ENCODE measurements at regions not wholly inside any gene's neighbourhood (a gene's known extent, or its start where the extent isn't known, plus 50 kb on each side); places are given as distances from the start of the nearest gene placed in this dataset.

DNA sequence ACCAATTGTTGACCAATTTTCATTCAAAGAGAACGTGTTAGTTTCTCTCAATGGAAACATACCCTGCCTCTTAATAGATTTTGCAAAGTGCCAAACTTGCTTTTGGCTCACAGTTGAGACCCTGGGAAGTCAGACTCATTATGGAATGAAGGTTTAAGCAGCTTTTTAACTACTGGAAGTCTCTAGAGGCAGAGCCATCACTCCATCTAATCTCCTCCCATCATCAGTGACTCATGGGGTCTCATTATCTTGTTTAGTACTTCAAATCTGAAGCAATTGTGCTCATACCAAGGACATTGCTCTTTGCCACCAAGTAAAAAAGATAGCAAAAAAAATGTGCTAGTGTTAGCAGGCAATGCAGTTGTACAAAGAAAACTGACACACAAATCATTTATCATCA, 537.1 kb upstream of the LRRC4C start:
- TF ChIP-seq, protein P1, sequence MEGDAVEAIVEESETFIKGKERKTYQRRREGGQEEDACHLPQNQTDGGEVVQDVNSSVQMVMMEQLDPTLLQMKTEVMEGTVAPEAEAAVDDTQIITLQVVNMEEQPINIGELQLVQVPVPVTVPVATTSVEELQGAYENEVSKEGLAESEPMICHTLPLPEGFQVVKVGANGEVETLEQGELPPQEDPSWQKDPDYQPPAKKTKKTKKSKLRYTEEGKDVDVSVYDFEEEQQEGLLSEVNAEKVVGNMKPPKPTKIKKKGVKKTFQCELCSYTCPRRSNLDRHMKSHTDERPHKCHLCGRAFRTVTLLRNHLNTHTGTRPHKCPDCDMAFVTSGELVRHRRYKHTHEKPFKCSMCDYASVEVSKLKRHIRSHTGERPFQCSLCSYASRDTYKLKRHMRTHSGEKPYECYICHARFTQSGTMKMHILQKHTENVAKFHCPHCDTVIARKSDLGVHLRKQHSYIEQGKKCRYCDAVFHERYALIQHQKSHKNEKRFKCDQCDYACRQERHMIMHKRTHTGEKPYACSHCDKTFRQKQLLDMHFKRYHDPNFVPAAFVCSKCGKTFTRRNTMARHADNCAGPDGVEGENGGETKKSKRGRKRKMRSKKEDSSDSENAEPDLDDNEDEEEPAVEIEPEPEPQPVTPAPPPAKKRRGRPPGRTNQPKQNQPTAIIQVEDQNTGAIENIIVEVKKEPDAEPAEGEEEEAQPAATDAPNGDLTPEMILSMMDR (IDR thresholded peaks at IDR 0.05): no peak
- DNase-seq (ENCODE audit: low spot score): no peak
- no peak for ATAC-seq (ENCODE audit: low FRiP score)

DNA sequence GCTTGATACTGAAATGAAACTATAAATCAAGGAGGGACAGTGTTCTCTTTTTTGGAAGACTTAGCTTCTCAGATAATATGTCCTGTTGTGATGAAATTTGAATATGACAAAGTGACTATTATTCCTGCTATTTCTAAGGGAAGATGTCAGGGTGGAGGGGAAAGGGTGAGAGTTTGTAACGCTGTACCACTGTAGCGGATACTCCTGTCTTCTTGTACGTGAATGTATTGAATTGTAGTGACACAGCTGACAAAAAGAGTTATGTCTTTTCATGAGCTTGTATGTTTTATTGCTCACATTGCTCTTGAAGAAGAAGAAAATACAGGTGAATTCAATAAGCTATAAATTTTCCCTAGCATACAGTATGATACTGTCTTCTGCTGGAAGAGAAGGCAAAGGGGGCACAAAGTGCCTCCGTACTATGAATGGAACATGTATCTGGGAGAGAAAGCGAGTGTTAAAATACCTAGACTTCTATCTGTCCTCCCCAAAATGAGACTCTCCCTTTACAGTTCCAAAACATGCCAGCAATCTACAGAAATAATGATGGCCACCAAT, 538.5 kb upstream of the LRRC4C start:
- TF ChIP-seq, protein P1 (IDR thresholded peaks at IDR 0.05): no peak
- no peak for DNase-seq (ENCODE audit: low spot score)
- ATAC-seq (ENCODE audit: low FRiP score): no peak

DNA sequence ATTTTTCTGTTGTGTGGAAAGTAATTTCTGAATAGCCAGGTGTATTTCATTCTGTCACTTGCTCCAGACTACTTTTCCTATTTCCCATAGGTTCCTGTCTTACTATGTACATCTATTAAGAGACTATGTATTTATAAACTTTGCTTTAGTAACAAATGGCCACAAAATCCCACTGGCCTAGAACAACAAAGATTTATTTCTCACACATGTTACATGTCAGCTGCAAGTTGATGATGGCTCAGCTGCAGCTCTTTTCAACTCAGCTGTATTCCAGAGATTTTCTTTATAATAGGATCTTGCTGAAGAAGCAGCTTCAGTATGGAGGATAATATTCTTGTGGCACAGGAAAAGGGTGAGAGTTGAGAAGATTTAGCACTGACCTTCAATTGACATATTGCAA, 539.6 kb upstream of the LRRC4C start:
- DNase-seq (ENCODE audit: low spot score) (no peak), ATAC-seq (ENCODE audit: low FRiP score) (no peak)
- TF ChIP-seq, protein P1 (IDR thresholded peaks at IDR 0.05): no peak

DNA sequence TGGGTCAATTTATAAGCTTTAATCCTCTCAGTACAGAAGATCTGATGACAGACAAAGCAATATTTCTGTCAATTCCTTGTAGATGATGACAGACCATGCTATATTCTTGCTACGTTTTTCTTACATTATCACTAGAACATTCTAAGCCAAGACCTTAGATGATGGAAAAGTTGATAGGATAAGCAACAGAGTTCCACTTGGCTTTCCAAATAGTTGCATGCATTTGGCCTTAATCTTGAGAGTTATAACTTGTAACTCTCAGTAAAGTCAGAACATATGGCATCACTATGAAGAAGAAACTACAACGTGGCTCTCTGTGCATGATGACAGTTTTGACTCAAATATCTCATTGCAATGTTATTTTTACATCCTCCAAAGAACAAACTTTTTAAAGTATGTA, 544.3 kb upstream of the LRRC4C start:
- TF ChIP-seq, protein P1 (IDR thresholded peaks at IDR 0.05): no peak
- ATAC-seq (ENCODE audit: low FRiP score): no peak

DNA sequence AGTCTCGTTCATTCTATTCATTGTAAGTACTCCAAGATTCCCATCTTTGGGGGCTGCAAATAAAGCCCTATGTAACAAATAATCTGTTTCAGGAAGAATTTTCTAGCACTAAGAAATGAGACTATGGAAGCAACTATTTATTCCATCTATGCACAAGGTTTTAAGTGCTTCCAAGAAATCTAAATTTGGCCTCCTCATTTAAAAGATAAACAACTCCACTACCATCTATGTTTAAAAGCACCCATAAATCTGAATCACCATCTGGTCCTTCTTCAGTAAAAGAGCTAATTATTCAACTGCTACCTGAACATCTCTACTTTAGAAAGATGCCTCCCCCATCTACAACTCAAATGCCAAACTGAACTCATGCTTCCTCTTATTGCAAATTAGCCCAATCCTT, 547.3 kb upstream of the LRRC4C start:
- ATAC-seq (ENCODE audit: low FRiP score) (no peak), DNase-seq (ENCODE audit: low spot score) (no peak)
- TF ChIP-seq, protein P1 (IDR thresholded peaks at IDR 0.05): no peak

More for the DNA sequence above, 544.3 kb upstream of the LRRC4C start:
- no peak for DNase-seq (ENCODE audit: low spot score)

DNA sequence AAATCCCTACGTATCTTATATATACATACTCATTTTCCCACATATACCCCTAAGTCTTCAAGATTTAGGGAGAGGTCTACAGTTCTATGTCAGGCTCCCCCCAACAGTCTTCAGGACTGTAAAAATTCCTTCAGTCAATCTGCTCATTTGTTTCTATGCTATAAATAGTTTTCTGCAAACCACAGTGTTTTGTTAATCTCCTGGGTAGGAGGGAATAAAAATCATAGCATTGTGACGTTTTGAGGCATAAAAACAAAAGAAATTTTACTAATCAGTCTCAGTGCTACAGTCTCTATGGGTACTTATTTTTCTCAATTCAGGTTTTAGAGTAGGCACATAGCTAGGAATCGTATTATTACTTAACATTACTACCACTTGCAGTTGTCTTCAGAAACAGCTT, 552.8 kb upstream of the LRRC4C start:
- TF ChIP-seq, protein P1 (IDR thresholded peaks at IDR 0.05): no peak
- ATAC-seq (ENCODE audit: low FRiP score): no peak

DNA sequence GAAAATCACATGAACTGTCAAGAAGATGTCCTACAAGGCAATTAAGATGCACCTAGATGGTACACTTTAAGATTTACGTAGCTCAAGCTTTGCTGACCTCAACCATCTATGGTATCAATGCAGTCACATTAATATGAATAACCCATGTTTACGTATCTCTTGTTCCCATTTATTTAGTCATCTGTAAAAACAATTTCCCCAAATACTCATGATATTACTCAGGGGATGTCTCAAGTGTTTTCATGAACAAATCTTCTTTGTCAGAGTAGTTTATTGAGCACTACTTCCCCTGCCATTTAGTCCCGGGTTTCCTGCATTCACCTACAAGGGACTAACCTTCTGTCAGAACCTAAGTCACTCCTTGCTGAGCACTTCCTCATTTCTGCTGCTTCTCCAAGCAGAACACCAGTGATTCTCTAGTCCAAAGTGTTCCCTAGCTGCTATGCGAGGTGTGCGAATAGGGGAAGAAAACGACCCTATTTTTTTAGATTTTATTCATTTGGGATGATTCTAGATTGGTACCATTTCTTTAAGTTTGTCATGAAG, 554.3 kb upstream of the LRRC4C start:
- ATAC-seq (ENCODE audit: low FRiP score): no peak
- no peak for DNase-seq (ENCODE audit: low spot score)
- TF ChIP-seq, protein P1 (IDR thresholded peaks at IDR 0.05): no peak

More for the DNA sequence above, 552.8 kb upstream of the LRRC4C start:
- DNase-seq (ENCODE audit: low spot score): no peak

Data from omental fat pad (tissue), 3 donors.